ENCODE measurements at regions not wholly inside any gene's neighbourhood (a gene's known extent, or its start where the extent isn't known, plus 50 kb on each side); places are given as distances from the start of the nearest gene placed in this dataset.

- Mint-ChIP-seq H3K36me3 (ENCODE audit: low read depth) (peaks cover 24% of the 10 kb centered on the region), H3K27me3 (ENCODE audit: insufficient read depth) (no peaks in the 10 kb centered on the region), H3K27ac (no peak overlapping the region), H3K4me3 (no peak overlapping the region), H3K9me3 (no peaks in the 10 kb centered on the region), H3K4me1 (peaks cover 59% of the 10 kb centered on the region)
- no peak overlapping the region for H3K4me3 ChIP-seq (ENCODE audit: low read length)
- H3K4me1 ChIP-seq (ENCODE audit: control insufficient read depth, insufficient read depth, low read length): peaks cover 25% of the 10 kb centered on the region
- H3K9me3 ChIP-seq (ENCODE audit: control insufficient read depth, low read length): no peaks in the 10 kb centered on the region
- H3K27ac ChIP-seq (ENCODE audit: low read depth, low read length): no peak overlapping the region
- no peaks in the 10 kb centered on the region for H3K27me3 ChIP-seq (ENCODE audit: control insufficient read depth, insufficient read depth, low read length, poor library complexity, severe bottlenecking)
- DNase-seq: no peak
- TF ChIP-seq CTCF (conservative IDR thresholded peaks at IDR 0.05): no peak
- peaks cover 30% of the 10 kb centered on the region for H3K36me3 ChIP-seq (ENCODE audit: control insufficient read depth, insufficient read depth, low read length)
- WGBS, 2 experiments (ENCODE audit: insufficient coverage in 1 of 2, insufficient read length in 1 of 2): 90 to 91% methylated on average over 1 of the region's 1 CpG
- H3K9ac ChIP-seq (ENCODE audit: extremely low read depth, low read length, poor library complexity, severe bottlenecking): no peak overlapping the region
Measured at GRCh38 chr6:21744331-21744730, 150.8 kb downstream of the SOX4 start.

DNA sequence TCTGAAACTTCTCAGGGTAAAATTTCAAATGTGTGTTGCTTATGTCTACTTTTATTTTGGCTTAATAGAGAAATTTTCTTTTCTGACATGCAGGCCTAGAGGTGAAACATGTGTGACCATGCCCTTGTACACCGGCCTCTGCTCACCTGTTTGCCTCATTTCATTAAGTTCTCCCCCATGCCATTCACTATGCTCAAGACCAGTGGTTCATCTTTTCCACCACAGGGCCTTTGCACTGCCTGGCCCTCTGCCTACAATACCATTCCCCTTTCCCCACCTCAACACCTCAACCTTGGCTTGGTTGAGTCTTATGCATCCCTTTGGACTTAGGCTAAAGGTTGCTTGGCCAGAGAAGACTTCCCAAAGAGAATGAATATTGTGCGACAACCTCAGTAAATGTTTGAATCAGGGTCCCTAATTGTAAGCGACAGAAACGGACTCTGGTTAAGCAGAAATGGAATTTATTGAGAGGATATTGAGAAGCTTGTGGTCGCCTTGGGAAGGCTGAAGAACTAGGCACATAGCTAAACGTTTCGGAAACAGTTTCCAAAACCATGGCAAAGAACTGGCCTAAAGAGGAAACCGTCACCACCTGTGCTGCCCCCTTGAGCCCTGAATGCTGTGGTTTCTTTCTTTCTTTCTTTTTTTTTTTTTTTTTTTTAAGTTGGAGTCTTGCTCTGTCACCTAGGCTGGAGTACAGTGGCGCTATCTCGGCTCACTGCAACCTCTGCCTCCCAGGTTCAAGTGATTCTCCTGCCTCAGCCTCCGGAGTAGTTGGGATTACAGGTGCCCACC, 152.2 kb downstream of the SOX4 start:
- no peak overlapping the region for H3K27ac ChIP-seq (ENCODE audit: low read depth, low read length)
- no peak for DNase-seq
- Mint-ChIP-seq H3K9me3 (no peaks in the 10 kb centered on the region), H3K27ac (no peak overlapping the region), H3K27me3 (ENCODE audit: insufficient read depth) (no peaks in the 10 kb centered on the region), H3K4me3 (no peak overlapping the region), H3K4me1 (peaks cover 58% of the 10 kb centered on the region), H3K36me3 (ENCODE audit: low read depth) (peaks cover 24% of the 10 kb centered on the region)
- WGBS, 2 experiments (ENCODE audit: insufficient coverage in 1 of 2, insufficient read length in 1 of 2): 84 to 100% methylated on average over 7 to 11 of the region's 11 CpGs
- TF ChIP-seq CTCF (conservative IDR thresholded peaks at IDR 0.05): peak; percentile 65
- peaks cover 19% of the 10 kb centered on the region for H3K4me1 ChIP-seq (ENCODE audit: control insufficient read depth, insufficient read depth, low read length)
- H3K4me3 ChIP-seq (ENCODE audit: low read length): no peak overlapping the region
- H3K27me3 ChIP-seq (ENCODE audit: control insufficient read depth, insufficient read depth, low read length, poor library complexity, severe bottlenecking): no peaks in the 10 kb centered on the region
- H3K9me3 ChIP-seq (ENCODE audit: control insufficient read depth, low read length): no peaks in the 10 kb centered on the region
- peaks cover 35% of the 10 kb centered on the region for H3K36me3 ChIP-seq (ENCODE audit: control insufficient read depth, insufficient read depth, low read length)
- no peak overlapping the region for H3K9ac ChIP-seq (ENCODE audit: extremely low read depth, low read length, poor library complexity, severe bottlenecking)

- no peak overlapping the region for H3K9ac ChIP-seq (ENCODE audit: extremely low read depth, low read length, poor library complexity, severe bottlenecking)
- Mint-ChIP-seq H3K27ac (peak overlapping the region; percentile 16), H3K4me3 (no peak overlapping the region), H3K27me3 (ENCODE audit: insufficient read depth) (no peaks in the 10 kb centered on the region), H3K4me1 (peaks cover 48% of the 10 kb centered on the region), H3K9me3 (no peaks in the 10 kb centered on the region), H3K36me3 (ENCODE audit: low read depth) (peaks cover 26% of the 10 kb centered on the region)
- peaks cover 48% of the 10 kb centered on the region for H3K36me3 ChIP-seq (ENCODE audit: control insufficient read depth, insufficient read depth, low read length)
- no peak overlapping the region for H3K4me3 ChIP-seq (ENCODE audit: low read length)
- H3K27me3 ChIP-seq (ENCODE audit: control insufficient read depth, insufficient read depth, low read length, poor library complexity, severe bottlenecking): no peaks in the 10 kb centered on the region
- H3K9me3 ChIP-seq (ENCODE audit: control insufficient read depth, low read length): no peaks in the 10 kb centered on the region
- WGBS, 2 experiments (ENCODE audit: insufficient coverage in 1 of 2, insufficient read length in 1 of 2): 76 to 100% methylated on average over 1 to 2 of the region's 4 CpGs
- peaks cover 5% of the 10 kb centered on the region for H3K4me1 ChIP-seq (ENCODE audit: control insufficient read depth, insufficient read depth, low read length)
- no peak for DNase-seq
- TF ChIP-seq CTCF (conservative IDR thresholded peaks at IDR 0.05): no peak
- H3K27ac ChIP-seq (ENCODE audit: low read depth, low read length): peak overlapping the region; percentile 76
Measured at GRCh38 chr6:21747441-21747840, 153.9 kb downstream of the SOX4 start.

Data from endodermal cell (in vitro differentiated cells).